RKO (cell line): ENCODE measurements at regions not wholly inside any gene's neighbourhood (a gene's known extent, or its start where the extent isn't known, plus 50 kb on each side); places are given as distances from the start of the nearest gene placed in this dataset.
"Not testable (repeated sequence)": the region's sequence is repeated elsewhere in the genome, so short reads cannot be mapped to it uniquely, and the experiment has no call there.

Source experiments
- DNase-seq: peaks from one replicate; pipeline ENCODE4 v3.0.0-alpha.2; 2016; ENCODE audit warnings: low spot score

GRCh38 chr2:155895016-155895415 is 437.5 kb downstream of the NR4A2 start:
- no peak for DNase-seq

- not testable (repeated sequence) for DNase-seq
Measured at GRCh38 chr2:155880382-155880781, 452.1 kb downstream of the NR4A2 start.

DNA sequence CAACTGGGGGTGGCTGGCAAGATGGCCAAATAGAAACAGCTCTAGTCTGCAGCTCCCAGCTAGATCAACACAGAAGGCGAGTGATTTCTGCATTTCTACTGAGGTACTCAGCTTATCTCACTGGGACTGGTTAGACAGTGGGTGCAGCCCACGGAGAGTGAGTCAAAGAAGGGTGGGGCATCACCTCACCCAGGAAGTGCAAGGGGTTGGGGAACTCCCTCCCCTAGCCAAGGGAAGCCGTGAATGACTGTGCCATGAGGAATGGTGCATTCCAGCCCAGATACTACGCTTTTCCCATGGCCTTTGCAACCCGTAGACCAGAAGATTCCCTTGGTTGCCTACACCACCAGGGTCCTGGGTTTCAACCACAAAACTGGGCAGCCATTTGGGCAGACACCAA is 452.6 kb downstream of the NR4A2 start:
- peak; percentile 58 for DNase-seq

DNA sequence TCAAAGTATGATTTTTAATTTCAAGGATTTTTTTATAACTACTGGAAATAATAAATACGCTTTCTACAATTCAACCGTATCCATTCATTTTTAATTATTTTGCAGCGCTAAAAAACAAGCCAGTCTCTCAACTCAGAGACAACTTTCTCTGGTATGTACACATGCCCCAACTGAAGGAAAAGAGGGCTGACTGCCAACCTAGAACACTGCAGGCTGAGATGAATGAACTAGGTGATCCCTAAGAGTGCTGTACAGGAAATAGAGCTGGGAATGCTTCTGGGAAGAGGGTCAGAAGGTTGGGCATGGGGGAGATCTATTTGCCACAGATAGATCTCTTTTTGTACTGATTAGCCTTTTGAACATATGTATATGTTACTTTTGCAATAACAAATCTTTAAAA is 460.1 kb downstream of the NR4A2 start:
- no peak for DNase-seq

DNA sequence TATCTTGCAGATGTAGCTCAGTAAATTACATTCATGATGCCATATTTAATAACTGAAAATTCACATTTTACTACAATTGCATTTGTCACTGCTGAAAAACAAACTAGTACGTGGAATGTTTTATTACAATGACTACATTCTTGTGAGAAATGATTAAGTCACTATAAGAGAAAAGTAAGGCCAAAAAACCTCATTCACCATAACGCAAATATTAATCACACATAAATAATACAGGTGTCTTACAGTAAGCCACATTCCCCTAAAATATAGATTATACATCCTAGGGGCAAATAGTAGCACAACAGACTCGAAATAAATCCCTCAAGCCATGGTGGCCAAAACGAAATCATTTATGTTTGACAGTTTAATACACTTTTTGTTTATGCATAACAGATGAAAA is 460.6 kb downstream of the NR4A2 start:
- DNase-seq = no peak

DNA sequence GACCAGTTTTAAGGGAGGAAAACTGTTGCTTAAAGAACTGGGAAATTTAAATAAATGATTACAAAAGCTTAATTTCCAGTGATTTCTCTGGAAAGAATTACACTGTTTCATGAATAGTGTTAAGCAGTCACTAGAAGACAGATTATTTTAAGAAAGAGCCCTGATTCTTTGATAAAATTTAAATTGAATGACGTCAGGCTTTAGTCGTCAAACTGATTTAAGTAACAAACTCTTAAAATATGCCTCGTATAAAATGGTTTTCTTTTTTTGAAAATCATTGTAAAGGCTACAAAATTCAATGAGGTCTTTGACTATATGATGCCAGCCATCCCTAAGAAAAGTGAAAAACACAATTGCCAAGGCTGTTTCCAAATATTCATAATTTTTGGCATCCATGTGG is 465.0 kb downstream of the NR4A2 start:
- no peak for DNase-seq

DNA sequence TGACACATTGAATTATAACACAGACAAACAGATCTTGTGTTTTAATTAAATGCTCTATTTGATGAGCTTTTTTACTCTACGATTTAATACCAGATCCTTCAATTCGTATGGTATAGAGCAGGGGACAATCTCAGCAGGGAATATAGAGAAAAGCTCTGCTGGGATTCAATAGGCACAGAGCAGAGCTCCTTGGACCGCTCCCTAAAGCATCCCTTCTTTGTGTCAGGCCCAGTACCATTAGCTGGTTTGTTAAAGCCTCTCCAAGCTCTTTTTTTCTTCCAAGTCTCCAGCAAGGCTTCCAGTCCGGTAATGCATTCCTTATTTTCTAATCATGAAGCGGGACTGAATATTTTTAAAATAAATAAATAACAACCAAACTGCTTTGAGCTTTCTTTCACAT is 466.0 kb downstream of the NR4A2 start:
- no peak for DNase-seq

- DNase-seq = no peak
Measured at GRCh38 chr2:155852156-155852555, 480.4 kb downstream of the NR4A2 start.

DNA sequence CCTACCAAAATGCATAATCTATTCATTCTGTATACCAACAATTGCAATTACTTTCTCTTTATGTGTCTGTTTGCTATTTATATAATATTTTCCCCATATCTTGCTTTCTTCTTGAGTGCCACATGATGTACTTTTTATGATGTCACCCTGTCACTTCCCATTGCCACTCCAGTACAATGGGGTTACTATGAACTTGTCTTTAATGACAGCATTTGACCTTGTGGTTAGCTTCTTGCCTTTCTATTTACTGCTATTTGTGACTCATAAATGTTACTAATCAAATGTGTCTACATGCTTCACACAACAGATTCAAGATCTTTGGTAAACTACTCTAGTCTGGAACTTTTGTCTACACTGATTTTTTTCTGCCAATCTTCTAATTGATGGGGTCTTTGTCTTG is 486.3 kb downstream of the NR4A2 start:
- DNase-seq = no peak

GRCh38 chr2:155844461-155844860 is 488.1 kb downstream of the NR4A2 start:
- no peak for DNase-seq

GRCh38 chr2:155842103-155842502 is 490.4 kb downstream of the NR4A2 start:
- no peak for DNase-seq

GRCh38 chr2:155841442-155841841 is 491.1 kb downstream of the NR4A2 start:
- DNase-seq = no peak

DNA sequence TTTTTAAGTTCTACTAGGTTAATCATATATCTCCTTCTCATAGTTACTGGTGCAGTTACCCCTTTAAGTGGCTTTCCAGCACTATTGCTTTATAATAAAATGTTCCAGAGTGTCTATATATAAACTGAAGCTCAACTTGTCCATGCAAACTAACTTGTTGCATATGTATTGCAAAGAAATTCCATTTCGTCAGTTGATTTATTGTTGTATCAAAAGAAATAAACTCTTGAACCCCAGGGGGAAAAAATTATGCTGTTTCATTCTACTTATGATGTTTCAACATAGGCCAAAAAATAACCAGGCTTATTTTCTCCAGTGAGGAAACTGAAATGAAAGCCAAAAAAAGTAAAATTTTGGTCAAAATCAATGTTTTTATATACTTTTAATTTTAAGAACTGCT is 491.9 kb downstream of the NR4A2 start:
- no peak for DNase-seq

- no peak for DNase-seq
Measured at GRCh38 chr2:155839991-155840390, 492.5 kb downstream of the NR4A2 start.

DNA sequence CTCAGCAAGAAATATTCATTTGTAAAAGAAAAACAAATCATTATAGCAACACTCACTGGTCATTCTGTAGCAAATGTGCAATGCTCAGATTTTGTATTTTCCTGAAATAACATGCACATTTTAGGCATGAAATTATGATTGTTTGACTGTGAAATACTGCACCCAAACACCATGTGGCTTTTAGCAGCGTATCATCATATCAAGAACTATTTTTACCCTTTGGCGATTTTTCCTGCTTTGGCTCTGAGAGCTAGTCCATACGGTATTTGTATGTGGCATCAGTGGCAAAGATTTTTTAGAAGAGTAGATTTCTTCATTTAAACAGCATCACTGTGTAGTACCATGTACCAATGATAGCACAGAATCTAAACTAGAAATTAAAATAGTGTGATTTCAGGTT is 493.1 kb downstream of the NR4A2 start:
- no peak for DNase-seq

DNA sequence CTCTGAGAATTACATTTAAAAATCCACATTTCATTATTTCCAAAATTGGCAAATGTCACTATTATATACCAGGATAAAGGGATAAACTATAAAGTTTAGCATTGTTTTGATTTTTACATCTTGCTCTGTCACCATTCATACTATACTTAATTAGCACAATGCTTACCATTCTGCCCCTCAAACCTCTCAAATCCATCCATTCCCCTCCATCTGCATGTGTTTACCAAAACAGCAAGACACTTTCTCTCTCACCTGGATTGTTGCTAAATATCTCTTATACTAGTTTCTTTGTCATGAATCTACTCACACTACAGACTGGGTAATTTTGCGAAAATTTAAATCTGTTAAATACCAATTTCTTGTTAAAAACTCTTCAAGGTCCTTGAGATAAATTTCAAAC is 496.1 kb downstream of the NR4A2 start:
- no peak for DNase-seq

- DNase-seq = peak; percentile 37
Measured at GRCh38 chr2:155830817-155831579, 501.5 kb downstream of the NR4A2 start.

GRCh38 chr2:155830351-155830750 is 502.2 kb downstream of the NR4A2 start:
- DNase-seq = no peak

DNA sequence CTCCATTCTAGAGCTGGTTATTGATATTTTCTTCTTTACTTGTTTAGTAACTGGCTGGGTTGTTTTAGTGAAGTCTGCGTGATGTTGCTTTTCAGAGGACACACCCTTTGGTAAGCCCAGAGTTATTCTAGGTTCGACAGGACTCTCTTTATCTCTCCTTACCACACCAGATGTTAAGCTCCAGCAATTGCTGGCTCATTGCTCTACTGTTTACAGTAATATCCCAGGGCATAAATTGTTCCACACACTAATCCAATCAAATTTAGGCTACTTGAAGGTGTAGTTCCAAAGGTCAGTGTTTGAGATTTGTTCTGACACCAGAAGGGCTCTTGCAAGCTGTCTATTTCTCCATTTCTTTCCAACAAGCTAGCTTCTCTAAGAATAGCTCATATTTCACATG is 506.6 kb downstream of the NR4A2 start:
- no peak for DNase-seq

- peak; percentile 42 for DNase-seq
Measured at GRCh38 chr2:155815851-155816250, 516.7 kb downstream of the NR4A2 start.

GRCh38 chr2:155815275-155815674 is 517.2 kb downstream of the NR4A2 start:
- no peak for DNase-seq

- no peak for DNase-seq
Measured at GRCh38 chr2:155810411-155810810, 522.1 kb downstream of the NR4A2 start.

DNA sequence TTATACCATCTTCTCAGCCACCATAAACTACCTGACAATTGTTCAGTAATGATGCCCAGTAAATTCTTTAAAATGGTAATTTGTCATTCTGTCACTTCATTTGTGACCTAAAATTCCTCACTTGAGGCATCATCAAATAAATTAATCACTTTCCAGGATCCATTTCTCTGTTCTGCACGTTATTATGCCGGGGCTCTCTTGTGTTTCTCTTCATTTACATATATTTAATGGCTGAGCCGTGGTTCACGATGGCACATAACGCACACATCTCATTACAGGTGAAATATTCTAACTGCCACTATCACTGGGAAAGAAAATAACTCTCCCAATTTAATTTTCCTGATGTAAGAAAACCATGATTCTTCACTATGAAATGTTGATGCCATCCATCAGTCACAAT is 529.6 kb downstream of the NR4A2 start:
- no peak for DNase-seq

DNA sequence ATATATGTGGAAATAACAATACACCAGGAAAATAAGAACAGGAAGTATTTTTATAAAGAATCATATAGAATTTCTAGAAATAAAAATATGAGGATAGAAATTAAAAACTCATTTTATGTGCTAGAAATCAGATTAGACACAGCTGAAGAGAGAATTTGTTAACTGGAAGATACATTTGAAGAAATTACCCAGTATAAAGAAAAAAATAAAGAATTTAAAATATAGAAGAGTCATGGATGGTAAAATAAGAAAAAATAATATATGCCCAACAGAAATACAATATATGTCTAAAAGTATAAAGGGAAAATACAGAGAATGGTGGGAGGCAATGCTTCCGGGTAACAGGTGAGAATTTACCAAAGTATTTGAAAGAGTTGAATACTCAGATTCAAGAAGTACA is 539.9 kb downstream of the NR4A2 start:
- DNase-seq = no peak
